ENCODE measurements at regions not wholly inside any gene's neighbourhood (a gene's known extent, or its start where the extent isn't known, plus 50 kb on each side); places are given as distances from the start of the nearest gene placed in this dataset.

- ChIA-PET CTCF (interaction anchor here (0.6 kb wide), 1 partner anchor 701 kb away, joined by 4 read pairs; no protein-coding TSS in a partner anchor), POLR2A (no interaction called here)
- H3K27me3 ChIP-seq (ENCODE audit: control insufficient read depth, insufficient read depth, low read length): no peaks in the 10 kb centered on the region
- no peak for DNase-seq (ENCODE audit: low read depth, low spot score)
- H3K4me3 ChIP-seq (ENCODE audit: low read depth, low read length): no peak overlapping the region
- H3K9me3 ChIP-seq (ENCODE audit: control insufficient read depth, insufficient read depth, low read length): peaks cover 7% of the 10 kb centered on the region; the same call in 1 of the 2 replicates
- no peak for TF ChIP-seq CTCF (IDR thresholded peaks at IDR 0.05; ENCODE audit: low read depth, low read length)
- H3K27ac ChIP-seq (ENCODE audit: low read depth, low read length): no peak overlapping the region
Measured at GRCh38 chr13:88601949-88602348, 930.8 kb downstream of the SLITRK5 start.

GRCh38 chr13:88602786-88603777, 931.9 kb downstream of the SLITRK5 start:
- ChIA-PET POLR2A (no interaction called here), CTCF (no interaction called here)
- TF ChIP-seq CTCF (IDR thresholded peaks at IDR 0.05; ENCODE audit: low read depth, low read length): no peak
- Histone ChIP-seq H3K27ac (ENCODE audit: low read depth, low read length) (no peak overlapping the region), H3K9me3 (ENCODE audit: control insufficient read depth, insufficient read depth, low read length) (peaks cover 7% of the 10 kb centered on the region; the same call in 1 of the 2 replicates), H3K4me3 (ENCODE audit: low read depth, low read length) (no peak overlapping the region), H3K27me3 (ENCODE audit: control insufficient read depth, insufficient read depth, low read length) (no peaks in the 10 kb centered on the region)
- DNase-seq (ENCODE audit: low read depth, low spot score): no peak

GRCh38 chr13:88617176-88617575, 946.0 kb downstream of the SLITRK5 start:
- POLR2A ChIA-PET: no interaction called here
- no peak overlapping the region for H3K4me3 ChIP-seq (ENCODE audit: low read depth, low read length)
- no peaks in the 10 kb centered on the region for H3K27me3 ChIP-seq (ENCODE audit: control insufficient read depth, insufficient read depth, low read length)
- CTCF ChIA-PET: no interaction called here
- no peak for TF ChIP-seq CTCF (IDR thresholded peaks at IDR 0.05; ENCODE audit: low read depth, low read length)
- no peak overlapping the region for H3K27ac ChIP-seq (ENCODE audit: low read depth, low read length)
- H3K9me3 ChIP-seq (ENCODE audit: control insufficient read depth, insufficient read depth, low read length): no peaks in the 10 kb centered on the region
- no peak for DNase-seq (ENCODE audit: low read depth, low spot score)

GRCh38 chr13:88622362-88622973, 951.3 kb downstream of the SLITRK5 start:
- peaks cover 3% of the 10 kb centered on the region; the same call in 1 of the 2 replicates for H3K9me3 ChIP-seq (ENCODE audit: control insufficient read depth, insufficient read depth, low read length)
- ChIA-PET CTCF (interaction anchor here (0.6 kb wide), 1 partner anchor 31 kb away, joined by 3 read pairs; no protein-coding TSS in a partner anchor), POLR2A (no interaction called here)
- DNase-seq (ENCODE audit: low read depth, low spot score): no peak
- H3K4me3 ChIP-seq (ENCODE audit: low read depth, low read length): no peak overlapping the region
- H3K27ac ChIP-seq (ENCODE audit: low read depth, low read length): no peak overlapping the region
- TF ChIP-seq CTCF (IDR thresholded peaks at IDR 0.05; ENCODE audit: low read depth, low read length): no peak
- no peaks in the 10 kb centered on the region for H3K27me3 ChIP-seq (ENCODE audit: control insufficient read depth, insufficient read depth, low read length)

- TF ChIP-seq CTCF (IDR thresholded peaks at IDR 0.05; ENCODE audit: low read depth, low read length): no peak
- no peak for DNase-seq (ENCODE audit: low read depth, low spot score)
- Histone ChIP-seq H3K9me3 (ENCODE audit: control insufficient read depth, insufficient read depth, low read length) (peaks cover 3% of the 10 kb centered on the region; the same call in 1 of the 2 replicates), H3K4me3 (ENCODE audit: low read depth, low read length) (no peak overlapping the region), H3K27ac (ENCODE audit: low read depth, low read length) (no peak overlapping the region), H3K27me3 (ENCODE audit: control insufficient read depth, insufficient read depth, low read length) (no peaks in the 10 kb centered on the region)
- ChIA-PET POLR2A (no interaction called here), CTCF (interaction anchor here (0.7 kb wide), 1 partner anchor 55 kb away, joined by 3 read pairs; no protein-coding TSS in a partner anchor)
Measured at GRCh38 chr13:88623150-88623549, 952.0 kb downstream of the SLITRK5 start.

Data from AG04450 (cell line).